ENCODE measurements at regions not wholly inside any gene's neighbourhood (a gene's known extent, or its start where the extent isn't known, plus 50 kb on each side); places are given as distances from the start of the nearest gene placed in this dataset.

GRCh38 chr16:66065925-66066324 lies 300.6 kb upstream of the CDH5 start:
- ATAC-seq: no peak
- DNase-seq (ENCODE audit: missing footprints): no peak
- intact Hi-C loops (cut with DNase I): no loop called here

- intact Hi-C loops (cut with DNase I): no loop called here
- ATAC-seq (no peak), DNase-seq (ENCODE audit: missing footprints) (no peak)
Observed at GRCh38 chr16:66064801-66065530, 301.5 kb upstream of the CDH5 start.

GRCh38 chr16:66058832-66059231 lies 307.7 kb upstream of the CDH5 start:
- no peak for ATAC-seq
- DNase-seq (ENCODE audit: missing footprints): no peak
- intact Hi-C loops (cut with DNase I): no loop called here

- ATAC-seq: no peak
- DNase-seq (ENCODE audit: missing footprints): no peak
- intact Hi-C loops (cut with DNase I): no loop called here
Observed at GRCh38 chr16:66058172-66058691, 308.3 kb upstream of the CDH5 start.

GRCh38 chr16:66057057-66057456 lies 309.4 kb upstream of the CDH5 start:
- DNase-seq (ENCODE audit: missing footprints) (no peak), ATAC-seq (no peak)
- intact Hi-C loops (cut with DNase I): no loop called here

- ATAC-seq: no peak
- intact Hi-C loops (cut with DNase I): no loop called here
- DNase-seq (ENCODE audit: missing footprints): no peak
Observed at GRCh38 chr16:66054095-66054494, 312.4 kb upstream of the CDH5 start.

GRCh38 chr16:66052745-66053144 lies 313.7 kb upstream of the CDH5 start:
- intact Hi-C loops (cut with DNase I): no loop called here
- no peak for ATAC-seq
- no peak for DNase-seq (ENCODE audit: missing footprints)

- DNase-seq (ENCODE audit: missing footprints): no peak
- ATAC-seq: no peak
- intact Hi-C loops (cut with DNase I): no loop called here
Observed at GRCh38 chr16:66050991-66051390, 315.5 kb upstream of the CDH5 start.

- no peak for DNase-seq (ENCODE audit: missing footprints)
- ATAC-seq: no peak
- intact Hi-C loops (cut with DNase I): no loop called here
Observed at GRCh38 chr16:66049865-66050264, 316.6 kb upstream of the CDH5 start.

- intact Hi-C loops (cut with DNase I): no loop called here
- DNase-seq (ENCODE audit: missing footprints) (no peak), ATAC-seq (no peak)
Observed at GRCh38 chr16:66045626-66046025, 320.9 kb upstream of the CDH5 start.

- ATAC-seq: no peak
- DNase-seq (ENCODE audit: missing footprints): no peak
- intact Hi-C loops (cut with DNase I): no loop called here
Observed at GRCh38 chr16:66044556-66044955, 321.9 kb upstream of the CDH5 start.

- no peak for ATAC-seq
- no peak for DNase-seq (ENCODE audit: missing footprints)
- intact Hi-C loops (cut with DNase I): no loop called here
Observed at GRCh38 chr16:66044089-66044488, 322.4 kb upstream of the CDH5 start.

GRCh38 chr16:66043326-66043725 lies 323.2 kb upstream of the CDH5 start:
- DNase-seq (ENCODE audit: missing footprints) (no peak), ATAC-seq (no peak)
- intact Hi-C loops (cut with DNase I): no loop called here

- intact Hi-C loops (cut with DNase I): no loop called here
- no peak for DNase-seq (ENCODE audit: missing footprints)
- no peak for ATAC-seq
Observed at GRCh38 chr16:66042341-66042740, 324.1 kb upstream of the CDH5 start.

GRCh38 chr16:66041907-66042306 lies 324.6 kb upstream of the CDH5 start:
- ATAC-seq (no peak), DNase-seq (ENCODE audit: missing footprints) (no peak)
- intact Hi-C loops (cut with DNase I): no loop called here

GRCh38 chr16:66039793-66040192 lies 326.7 kb upstream of the CDH5 start:
- ATAC-seq (no peak), DNase-seq (ENCODE audit: missing footprints) (no peak)
- intact Hi-C loops (cut with DNase I): no loop called here

- peak; percentile 65 for ATAC-seq
- DNase-seq (ENCODE audit: missing footprints): no peak
- intact Hi-C loops (cut with DNase I): no loop called here
Observed at GRCh38 chr16:66036793-66037715, 329.4 kb upstream of the CDH5 start.

- intact Hi-C loops (cut with DNase I): no loop called here
- ATAC-seq (peak; percentile 65), DNase-seq (ENCODE audit: missing footprints) (no peak)
Observed at GRCh38 chr16:66036184-66036583, 330.3 kb upstream of the CDH5 start.

- intact Hi-C loops (cut with DNase I): no loop called here
- ATAC-seq: no peak
- DNase-seq (ENCODE audit: missing footprints): no peak
Observed at GRCh38 chr16:66035096-66035495, 331.4 kb upstream of the CDH5 start.

GRCh38 chr16:66032841-66033240 lies 333.6 kb upstream of the CDH5 start:
- ATAC-seq: no peak
- DNase-seq (ENCODE audit: missing footprints): no peak
- intact Hi-C loops (cut with DNase I): no loop called here
